PC-3 (cell line): ENCODE measurements at regions not wholly inside any gene's neighbourhood (a gene's known extent, or its start where the extent isn't known, plus 50 kb on each side); places are given as distances from the start of the nearest gene placed in this dataset.

ENCODE experiments used
- ATAC-seq: fragments of 200-7000 bp; cut with Tn5 transposase; 2 replicates; pipeline ENCODE4 v1.9.1; 2020; ENCODE audit warnings: mild to moderate bottlenecking, moderate library complexity
- BruUV-seq: library from RNA; stranded (reverse); fragments of 400-500 nt; replicated peaks from 2 replicates; lab custom pipeline; 2021; lab: Mats Ljungman, UMichigan
- CTCF ChIA-PET: fragments of 300-600 bp; sonication (Branson Sonifier 250); formaldehyde crosslinking; loops from one replicate; lab custom pipeline; 2022; ENCODE audit warnings: antibody characterized with exemption; lab: Charles Lee
- POLR2A ChIA-PET: fragments of 300-600 bp; sonication (Branson Sonifier 250); formaldehyde crosslinking; loops from one replicate; lab custom pipeline; 2022; ENCODE audit warnings: antibody characterized with exemption; ENCODE audit not compliant: unreplicated experiment; lab: Charles Lee
- DNase-seq: peaks from one replicate; pipeline ENCODE4 v3.0.0-alpha.2; 2015
- H2AFZ ChIP-seq: fragments of 300-600 bp; sonication (generic); 2 replicates; pipeline ENCODE4 v1.6.0; 2016; ENCODE audit warnings: antibody characterized with exemption, low read length
- H3F3A ChIP-seq: fragments of 300-600 bp; sonication (generic); one replicate; pipeline ENCODE4 v1.6.0; 2017; ENCODE audit warnings: antibody characterized with exemption, low read length, control low read depth, mild to moderate bottlenecking; ENCODE audit not compliant: unreplicated experiment
- H3K27ac ChIP-seq: fragments of 300-600 bp; sonication (generic); 2 replicates; pipeline ENCODE4 v1.5.1; 2016; ENCODE audit warnings: mild to moderate bottlenecking, low read length
- H3K27me3 ChIP-seq: fragments of 300-600 bp; sonication (generic); 2 replicates; pipeline ENCODE4 v1.6.1; 2016; ENCODE audit warnings: low read length, mixed read lengths
- H3K36me3 ChIP-seq: fragments of 300-600 bp; sonication (generic); 2 replicates; pipeline ENCODE4 v1.6.1; 2016; ENCODE audit warnings: low read depth, mixed run types, low read length, mixed read lengths
- H3K4me1 ChIP-seq: fragments of 300-600 bp; sonication (generic); 2 replicates; pipeline ENCODE4 v1.5.1; 2016; ENCODE audit warnings: low read length; ENCODE audit not compliant: insufficient read depth
- H3K4me2 ChIP-seq: fragments of 300-600 bp; sonication (generic); 2 replicates; pipeline ENCODE4 v1.6.0; 2016; ENCODE audit warnings: low read length
- H3K4me3 ChIP-seq: fragments of 300-600 bp; sonication (generic); 2 replicates; pipeline ENCODE4 v1.5.1; 2016; ENCODE audit warnings: mild to moderate bottlenecking, low read length, mixed read lengths
- H3K79me2 ChIP-seq: fragments of 300-600 bp; sonication (generic); 2 replicates; pipeline ENCODE4 v1.6.1; 2017; ENCODE audit warnings: low read length, mixed read lengths
- H3K9ac ChIP-seq: fragments of 300-600 bp; sonication (generic); 2 replicates; pipeline ENCODE4 v1.6.0; 2016; ENCODE audit warnings: mild to moderate bottlenecking, low read length
- H3K9me2 ChIP-seq: fragments of 300-600 bp; sonication (generic); replicated peaks from 2 replicates; pipeline ENCODE4 v1.6.1; 2016; ENCODE audit warnings: mixed run types, low read length, mixed read lengths
- H3K9me3 ChIP-seq: fragments of 300-600 bp; sonication (generic); 2 replicates; pipeline ENCODE4 v1.6.1; 2016; ENCODE audit warnings: low read length, mixed read lengths
- H4K20me1 ChIP-seq: fragments of 300-600 bp; sonication (generic); 2 replicates; pipeline ENCODE4 v1.6.1; 2016; ENCODE audit warnings: low read length, mixed read lengths
- CTCF ChIP-seq: fragments of 300-600 bp; sonication (generic); conservative IDR thresholded peaks from 2 replicates; pipeline ENCODE4 v1.5.1; 2017; ENCODE audit warnings: antibody characterized with exemption, low read depth, mild to moderate bottlenecking, low read length
- EZH2 ChIP-seq: fragments of 300-600 bp; sonication (generic); IDR thresholded peaks from one replicate; pipeline ENCODE4 v1.6.1; 2017; ENCODE audit warnings: antibody characterized with exemption, mild to moderate bottlenecking, low read length; ENCODE audit not compliant: unreplicated experiment
- EZH2phosphoT487 ChIP-seq: fragments of 300-600 bp; sonication (generic); IDR thresholded peaks from 2 replicates; pipeline ENCODE4 v1.6.1; 2018; ENCODE audit warnings: mild to moderate bottlenecking, antibody characterized with exemption, low read length, borderline replicate concordance
- intact Hi-C: fragments of 100-400 bp; cut with micrococcal nuclease; formaldehyde crosslinking; loops from 2 replicates; pipeline ENCODE4 v1.9.0; 2023

- ChIA-PET POLR2A (no interaction called here), CTCF (no interaction called here)
- Histone ChIP-seq H3K36me3 (no peaks in the 10 kb centered on the region), H3K4me3 (no peak overlapping the region), H3K4me1 (no peaks in the 10 kb centered on the region), H3F3A (no peaks in the 10 kb centered on the region), H3K4me2 (no peak overlapping the region), H3K27ac (no peak overlapping the region), H2AFZ (no peak overlapping the region), H3K9me2 (no peaks in the 10 kb centered on the region), H4K20me1 (no peaks in the 10 kb centered on the region), H3K9me3 (no peaks in the 10 kb centered on the region), H3K27me3 (no peaks in the 10 kb centered on the region), H3K9ac (no peak overlapping the region), H3K79me2 (no peaks in the 10 kb centered on the region)
- ATAC-seq (no peak), DNase-seq (no peak)
- TF ChIP-seq CTCF (no peak), EZH2phosphoT487 (no peak), EZH2 (no peak)
- no TSS peak for BruUV-seq
- intact Hi-C loops = no loop called here
Measured at GRCh38 chrX:143935601-143936000, 51.7 kb downstream of the UBE2NL start.

GRCh38 chrX:143940119-143940518 lies 56.2 kb downstream of the UBE2NL start:
- intact Hi-C loops = no loop called here
- Histone ChIP-seq H3K9me3 (no peaks in the 10 kb centered on the region), H3K27ac (no peak overlapping the region), H3K36me3 (no peaks in the 10 kb centered on the region), H3F3A (no peaks in the 10 kb centered on the region), H3K4me3 (no peak overlapping the region), H3K9me2 (no peaks in the 10 kb centered on the region), H4K20me1 (no peaks in the 10 kb centered on the region), H3K27me3 (no peaks in the 10 kb centered on the region), H2AFZ (no peak overlapping the region), H3K4me1 (no peaks in the 10 kb centered on the region), H3K4me2 (no peak overlapping the region), H3K79me2 (no peaks in the 10 kb centered on the region), H3K9ac (no peak overlapping the region)
- BruUV-seq = no TSS peak
- ChIA-PET POLR2A (no interaction called here), CTCF (no interaction called here)
- no peak for TF ChIP-seq EZH2phosphoT487
- TF ChIP-seq CTCF = no peak
- TF ChIP-seq EZH2 = no peak
- ATAC-seq = no peak
- DNase-seq = no peak

GRCh38 chrX:143945171-143945570 lies 61.3 kb downstream of the UBE2NL start:
- BruUV-seq = no TSS peak
- H3F3A ChIP-seq = no peaks in the 10 kb centered on the region
- H3K9ac ChIP-seq = no peak overlapping the region
- no peaks in the 10 kb centered on the region for H3K27me3 ChIP-seq
- no peaks in the 10 kb centered on the region for H3K79me2 ChIP-seq
- no peak overlapping the region for H3K4me3 ChIP-seq
- no peaks in the 10 kb centered on the region for H4K20me1 ChIP-seq
- no peaks in the 10 kb centered on the region for H3K36me3 ChIP-seq
- ChIA-PET POLR2A (no interaction called here), CTCF (no interaction called here)
- no peaks in the 10 kb centered on the region for H3K9me3 ChIP-seq
- ATAC-seq = no peak
- no peaks in the 10 kb centered on the region for H3K4me1 ChIP-seq
- DNase-seq = no peak
- intact Hi-C loops = no loop called here
- TF ChIP-seq CTCF = no peak
- TF ChIP-seq EZH2phosphoT487 = no peak
- no peak for TF ChIP-seq EZH2
- H3K9me2 ChIP-seq = no peaks in the 10 kb centered on the region
- no peak overlapping the region for H3K4me2 ChIP-seq
- H2AFZ ChIP-seq = no peak overlapping the region
- no peak overlapping the region for H3K27ac ChIP-seq
